Renal cortical epithelial cell (primary cell): ENCODE measurements at regions not wholly inside any gene's neighbourhood (a gene's known extent, or its start where the extent isn't known, plus 50 kb on each side); places are given as distances from the start of the nearest gene placed in this dataset.
"Not testable (repeated sequence)": the region's sequence is repeated elsewhere in the genome, so short reads cannot be mapped to it uniquely, and the experiment has no call there.

Experiments used
- DNase-seq: peaks from one replicate; pipeline ENCODE4 v3.0.0-alpha.2; 2011; ENCODE audit warnings: low read depth

DNA sequence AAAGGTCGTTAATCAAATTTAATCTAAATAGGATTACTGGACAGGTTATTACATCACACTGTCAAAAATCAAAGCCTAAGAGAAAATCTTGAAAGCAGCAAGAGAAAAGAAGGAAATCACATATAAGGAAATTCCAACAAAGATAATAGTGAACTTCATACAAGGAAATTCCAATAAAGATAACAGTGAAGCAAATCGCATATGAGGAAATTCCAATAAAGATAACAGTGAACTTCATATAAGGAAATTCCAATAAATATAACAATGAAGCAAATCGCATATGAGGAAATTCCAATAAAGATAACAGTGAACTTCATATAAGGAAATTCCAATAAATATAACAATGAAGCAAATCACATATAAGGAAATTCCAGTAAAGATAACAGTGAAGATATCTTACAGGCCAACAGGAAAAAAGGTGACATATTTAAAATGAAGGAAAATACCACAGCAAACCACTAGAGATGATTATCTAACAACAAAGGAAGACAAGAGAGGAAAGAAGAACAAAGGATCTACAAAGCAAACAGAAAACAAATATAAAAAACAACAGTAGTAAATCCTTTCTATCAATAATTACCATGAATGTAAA, 787.7 kb downstream of the CCDC85A start:
- no peak for DNase-seq

DNA sequence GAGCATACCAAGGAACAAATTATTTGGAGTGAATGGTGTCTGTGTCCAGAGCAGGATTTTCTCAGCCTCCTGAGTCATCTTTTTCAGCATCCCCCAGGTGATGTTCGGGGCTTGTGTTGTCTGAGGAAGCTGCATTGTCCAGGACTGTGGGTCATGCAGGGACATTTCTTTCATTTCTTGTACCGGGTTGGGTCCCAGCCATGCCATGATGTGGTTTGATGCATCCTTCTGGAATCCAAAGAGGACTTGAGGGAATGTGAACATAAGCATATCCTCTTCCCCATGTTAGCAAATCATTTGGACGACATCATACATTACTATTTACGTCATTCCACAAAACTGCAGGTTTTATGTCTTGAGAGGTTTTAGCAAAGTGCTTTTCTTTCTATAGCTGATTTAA, 797.8 kb downstream of the CCDC85A start:
- no peak for DNase-seq

DNA sequence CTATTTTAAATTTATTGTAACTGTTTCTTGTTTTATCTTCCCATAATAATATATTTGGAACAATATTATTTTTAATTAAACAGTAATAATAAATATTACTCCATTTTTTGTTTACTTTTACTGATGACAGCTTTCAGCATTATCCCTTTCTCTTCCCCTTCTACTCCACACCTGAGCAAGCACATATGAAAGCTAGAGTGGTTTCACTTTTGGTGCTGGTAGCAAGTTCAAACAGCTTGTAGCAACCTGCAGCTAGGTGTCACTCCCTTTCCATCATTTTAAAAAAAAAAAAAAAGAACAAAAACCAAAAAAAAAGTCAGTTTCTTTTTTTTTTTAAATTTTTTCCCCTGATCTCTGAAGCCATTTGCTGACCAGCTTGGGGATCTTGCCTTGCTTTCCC, 801.8 kb downstream of the CCDC85A start:
- DNase-seq, result no peak

DNA sequence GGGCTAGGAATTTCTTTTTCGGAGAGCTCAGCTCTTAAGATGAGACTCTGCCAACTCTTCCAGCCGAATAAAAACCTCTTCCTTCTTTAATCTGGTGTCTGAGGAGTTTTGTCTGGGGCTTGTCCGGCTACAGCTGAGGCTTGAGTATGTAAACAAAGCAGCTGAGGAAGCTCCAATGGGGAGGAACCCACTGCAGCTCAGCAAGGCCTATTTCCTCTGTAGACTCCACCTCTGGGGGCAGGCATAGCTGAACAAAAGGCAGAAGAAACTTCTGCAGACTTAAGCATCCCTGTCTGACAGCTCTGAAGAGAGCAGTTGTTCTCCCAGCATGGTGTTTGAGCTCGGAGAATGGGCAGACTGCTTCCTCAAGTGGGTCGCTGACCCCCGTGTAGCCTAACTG, 838.7 kb downstream of the CCDC85A start:
- no peak for DNase-seq

GRCh38 chr2:57044931-57045635, 861.3 kb downstream of the CCDC85A start:
- no peak for DNase-seq

- no peak for DNase-seq
These were observed 865.5 kb downstream of the CCDC85A start for GRCh38 chr2:57049273-57049672.

DNA sequence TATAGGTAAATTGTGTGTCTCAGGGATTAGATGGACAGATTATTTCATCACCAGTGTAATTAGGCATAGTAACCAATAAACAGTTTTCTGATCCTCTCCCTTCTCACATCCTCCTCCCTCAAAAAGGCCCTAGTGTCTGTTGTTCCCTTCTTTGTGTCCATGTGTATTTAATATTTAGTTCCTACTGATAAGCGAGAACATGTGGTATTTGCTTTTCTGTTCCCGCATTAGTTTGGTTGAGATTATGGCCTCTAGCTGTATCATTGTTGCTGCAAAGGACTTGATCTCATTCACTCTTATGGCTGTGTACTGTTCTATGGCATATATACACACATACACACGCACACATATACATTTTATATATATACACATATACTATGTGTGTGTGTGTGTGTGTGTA, 866.2 kb downstream of the CCDC85A start:
- no peak for DNase-seq

DNA sequence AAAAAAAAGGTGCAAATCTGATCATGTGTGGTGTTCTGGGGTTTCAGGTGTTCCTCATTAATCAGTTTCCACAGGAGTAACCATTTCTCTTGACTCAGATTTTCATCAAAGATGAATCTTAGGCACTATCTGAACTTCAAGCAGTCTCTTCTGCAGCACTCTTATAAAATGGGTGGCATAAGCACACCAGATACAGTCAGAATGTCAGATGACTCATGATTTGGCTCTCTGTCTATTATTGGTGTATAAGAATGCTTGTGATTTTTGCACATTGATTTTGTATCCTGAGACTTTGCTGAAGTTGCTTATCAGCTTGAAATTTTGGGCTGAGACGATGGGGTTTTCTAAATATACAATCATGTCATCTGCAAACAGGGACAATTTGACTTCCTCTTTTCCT, 882.5 kb downstream of the CCDC85A start:
- DNase-seq, result not testable (repeated sequence)

- no peak for DNase-seq
These were observed 891.4 kb downstream of the CCDC85A start for GRCh38 chr2:57075226-57075625.

DNA sequence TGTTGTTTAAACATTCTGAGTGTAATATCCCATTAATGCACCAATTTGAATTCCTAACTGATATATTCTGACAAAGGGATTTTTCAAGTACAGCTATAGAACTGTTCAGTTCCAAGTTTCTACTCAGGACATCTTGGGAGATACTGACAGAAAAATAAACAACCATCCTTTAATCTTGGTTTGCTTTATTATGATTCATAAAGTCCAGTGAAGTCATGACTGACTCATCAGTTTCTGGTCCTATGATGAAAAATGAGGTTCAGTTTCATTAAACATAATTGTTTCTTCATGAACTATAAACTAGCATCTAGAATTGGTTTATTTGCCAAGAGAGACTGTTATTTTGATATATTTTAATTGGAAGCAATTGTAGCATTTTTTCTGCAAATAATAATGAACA, 896.2 kb downstream of the CCDC85A start:
- no peak for DNase-seq

DNA sequence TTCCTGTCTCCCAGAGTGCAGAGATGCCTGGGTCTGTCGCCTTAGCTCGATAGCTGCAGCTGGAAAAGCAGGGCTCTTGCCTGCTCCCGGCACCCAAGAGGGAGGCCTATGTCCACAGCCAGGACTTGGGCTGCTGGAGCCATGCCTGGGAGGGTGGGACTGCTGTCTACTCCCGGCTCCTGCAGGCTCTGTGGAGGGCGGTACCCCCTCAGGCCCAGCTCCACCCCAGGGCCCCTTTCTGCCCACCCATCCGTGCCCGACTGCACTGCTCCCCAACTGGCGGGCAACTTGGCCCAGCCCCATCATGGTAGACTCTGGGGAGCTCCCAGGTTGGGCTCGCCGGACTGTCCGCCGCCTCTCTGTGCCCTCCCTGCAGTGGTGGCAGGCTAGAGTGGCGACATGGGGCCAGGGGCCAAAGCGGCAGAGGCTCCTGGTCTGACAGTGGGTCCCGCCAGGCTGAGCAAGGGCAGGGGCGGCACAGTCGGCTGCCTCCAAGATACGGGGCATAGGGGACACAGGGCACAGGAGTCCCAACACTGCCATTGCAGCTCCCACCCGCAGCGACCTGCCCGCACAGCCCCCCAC, 901.0 kb downstream of the CCDC85A start:
- DNase-seq, result no peak

GRCh38 chr2:57093020-57093419, 909.2 kb downstream of the CCDC85A start:
- DNase-seq, result no peak

DNA sequence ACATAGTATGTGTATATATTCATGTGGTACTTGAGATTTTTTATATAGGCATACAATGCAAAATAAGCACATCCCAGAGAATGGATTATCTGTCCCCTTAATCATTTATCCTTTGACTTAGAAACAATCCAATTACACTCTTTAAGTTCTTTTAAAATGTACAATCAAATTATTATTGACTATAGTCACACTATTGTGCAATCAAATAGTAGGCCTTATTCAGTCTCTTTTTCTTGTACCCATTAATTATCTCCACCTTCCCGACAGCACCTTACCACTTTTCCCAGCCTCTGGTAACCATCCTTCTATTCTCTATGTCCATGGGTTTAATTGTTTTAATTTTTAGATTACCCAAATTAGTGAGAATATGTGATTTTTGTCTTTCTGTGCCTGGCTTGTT, 914.1 kb downstream of the CCDC85A start:
- no peak for DNase-seq

- DNase-seq, result no peak
These were observed 916.6 kb downstream of the CCDC85A start for GRCh38 chr2:57100436-57100835.

- no peak for DNase-seq
These were observed 921.9 kb downstream of the CCDC85A start for GRCh38 chr2:57105694-57106093.

GRCh38 chr2:57107353-57107752, 923.6 kb downstream of the CCDC85A start:
- no peak for DNase-seq

DNA sequence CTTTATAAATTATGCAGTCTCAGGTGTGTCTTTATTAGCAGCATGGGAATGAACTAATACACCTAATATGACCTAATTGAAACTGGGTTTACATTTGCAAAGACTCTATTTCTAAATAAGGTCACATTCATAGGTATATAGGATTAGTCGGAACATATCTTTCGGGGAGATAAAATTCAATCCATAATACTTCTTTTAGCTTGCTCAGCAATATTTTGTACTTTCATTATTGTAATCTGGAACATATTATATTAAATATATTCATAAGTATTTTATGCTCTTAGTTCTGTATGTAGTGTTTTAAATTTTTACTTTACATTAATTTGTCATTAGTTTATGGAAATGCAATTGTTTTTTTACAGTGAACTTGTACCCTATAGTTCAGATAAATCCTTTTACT, 927.7 kb downstream of the CCDC85A start:
- no peak for DNase-seq

GRCh38 chr2:57119141-57119540, 927.5 kb upstream of the VRK2 start:
- DNase-seq, result no peak

DNA sequence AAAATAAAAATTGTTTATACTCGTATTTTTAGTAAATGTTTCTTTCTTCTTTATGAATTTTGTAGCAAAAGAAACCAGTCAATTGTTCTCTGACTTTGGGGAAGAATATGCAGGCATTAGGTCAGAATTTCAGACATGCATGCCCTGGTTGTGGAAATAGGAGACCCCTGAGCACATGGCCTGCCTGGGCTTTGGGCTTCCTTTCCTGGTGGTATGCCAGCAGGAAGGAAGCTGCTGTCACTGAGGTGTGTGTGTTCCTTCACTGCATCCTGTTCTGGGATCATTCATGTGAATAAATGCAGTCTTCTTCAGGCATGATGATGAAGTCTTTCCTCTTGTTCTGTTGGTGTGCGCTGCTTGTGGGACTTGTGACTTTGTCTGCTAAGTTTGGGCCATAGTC, 920.2 kb upstream of the VRK2 start:
- DNase-seq, result no peak

- no peak for DNase-seq
These were observed 907.4 kb upstream of the VRK2 start for GRCh38 chr2:57139179-57139578.

GRCh38 chr2:57141269-57141668, 905.3 kb upstream of the VRK2 start:
- no peak for DNase-seq

GRCh38 chr2:57146951-57147350, 899.7 kb upstream of the VRK2 start:
- no peak for DNase-seq

DNA sequence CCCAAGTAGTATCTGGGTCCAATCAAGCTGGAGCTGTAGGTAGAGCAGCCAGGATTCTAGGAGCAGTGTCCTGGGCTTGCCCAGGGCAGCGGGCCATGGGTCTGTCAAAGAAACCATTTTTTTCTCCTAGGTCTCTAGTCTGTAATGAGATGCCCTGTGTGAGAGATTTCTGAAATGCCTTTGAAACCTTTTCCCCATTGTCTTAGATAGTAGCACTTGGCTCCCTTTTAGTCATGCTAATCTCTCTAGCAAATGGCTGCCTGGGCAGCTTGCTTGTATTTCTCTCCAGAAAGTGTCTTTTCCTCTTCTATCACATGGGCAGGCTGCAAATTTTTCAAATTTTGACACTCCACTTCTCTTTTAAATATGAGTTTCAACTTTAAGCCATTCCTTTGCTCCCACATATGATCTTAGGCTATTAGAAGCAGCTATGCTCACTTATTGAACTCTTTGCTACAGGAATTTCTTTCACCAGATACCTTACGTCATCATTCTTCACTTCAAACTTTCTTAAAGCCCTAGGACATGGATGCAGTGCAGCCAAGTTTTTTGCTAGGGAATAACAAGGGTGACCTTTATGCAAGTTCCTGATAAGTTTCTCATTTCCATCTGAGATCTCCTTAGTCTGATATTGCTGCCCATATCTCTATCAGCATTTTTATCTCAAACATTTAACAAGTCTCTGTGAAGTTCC, 890.2 kb upstream of the VRK2 start:
- no peak for DNase-seq
